GM12878 (cell line): ENCODE measurements at regions not wholly inside any gene's neighbourhood (a gene's known extent, or its start where the extent isn't known, plus 50 kb on each side); places are given as distances from the start of the nearest gene placed in this dataset.

Experiments
- ATAC-seq: fragments of 200-7000 bp; cut with Tn5 transposase; 3 replicates; pipeline ENCODE4 v1.9.1; 2020; ENCODE audit warnings: mild to moderate bottlenecking, moderate library complexity
- BruUV-seq: library from RNA; stranded (reverse); fragments of 400-500 nt; replicated peaks from 2 replicates; lab custom pipeline; 2021; lab: Mats Ljungman, UMichigan
- CTCF ChIA-PET: fragments of 300-600 bp; sonication (Branson Sonifier 250); formaldehyde crosslinking; extraction: SDS; loops from one replicate; lab custom pipeline; 2021; ENCODE audit warnings: inconsistent platforms; lab: Yijun Ruan, JAX
- POLR2A ChIA-PET: fragments of 350-600 bp; formaldehyde crosslinking; extraction: SDS; loops from one replicate; lab custom pipeline; 2021; ENCODE audit warnings: inconsistent platforms; lab: Charles Lee
- RAD21 ChIA-PET: fragments of 300-600 bp; sonication (Branson Sonifier 250); formaldehyde crosslinking; loops from one replicate; lab custom pipeline; 2023; ENCODE audit warnings: antibody characterized with exemption; ENCODE audit not compliant: unreplicated experiment; lab: Charles Lee
- SMC1A ChIA-PET: fragments of 300-600 bp; sonication (Branson Sonifier 250); formaldehyde crosslinking; loops from one replicate; lab custom pipeline; 2023; ENCODE audit not compliant: unreplicated experiment, uncharacterized antibody; lab: Charles Lee
- DNase-seq: peaks from one replicate; pipeline ENCODE4 v3.0.0-alpha.2; 2011; ENCODE audit warnings: low read depth, low spot score
- FAIRE-seq: peaks from 3 replicates; lab custom pipeline; 2011; peaks lifted over from hg19 to GRCh38; lab: Jason Lieb, UNC
- H2AFZ ChIP-seq: 2 replicates; pipeline ENCODE4 v1.6.0; 2011; ENCODE audit warnings: low read depth, low read length, control low read depth; ENCODE audit not compliant: control insufficient read depth
- H3K27ac ChIP-seq: 2 replicates; pipeline ENCODE4 v1.5.1; 2011; ENCODE audit warnings: control low read depth; ENCODE audit not compliant: control insufficient read depth, insufficient read depth
- H3K27me3 ChIP-seq, 2 experiments: replicated peaks in 1 of 2; 2 replicates each; pipeline versions ENCODE4 v1.6.0 to v1.6.1; 2011; ENCODE audit warnings: low read length in 1 of 2; ENCODE audit not compliant: control insufficient read depth in 2 of 2, insufficient read depth in 2 of 2
- H3K36me3 ChIP-seq, 2 experiments: 2 replicates each; pipeline ENCODE4 v1.5.1; 2011; ENCODE audit warnings: low read length in 1 of 2; ENCODE audit not compliant: control insufficient read depth in 2 of 2, insufficient read depth in 2 of 2
- H3K4me1 ChIP-seq: 2 replicates; pipeline ENCODE4 v1.6.1; 2011; ENCODE audit warnings: mild to moderate bottlenecking, low read length, moderate library complexity, mixed read lengths; ENCODE audit not compliant: control insufficient read depth, insufficient read depth
- H3K4me2 ChIP-seq: 2 replicates; pipeline ENCODE4 v1.6.0; 2011; ENCODE audit warnings: control low read depth; ENCODE audit not compliant: control insufficient read depth, insufficient read depth
- H3K4me3 ChIP-seq: fragments of 200-600 bp; sonication (generic); 2 replicates; pipeline ENCODE4 v1.5.1; 2016
- H3K79me2 ChIP-seq: 2 replicates; pipeline ENCODE4 v1.6.0; 2011; ENCODE audit warnings: low read length; ENCODE audit not compliant: control insufficient read depth, insufficient read depth
- H3K9ac ChIP-seq: 2 replicates; pipeline ENCODE4 v1.8.0; 2011; ENCODE audit warnings: low read length, control low read depth, mixed read lengths; ENCODE audit not compliant: control insufficient read depth, insufficient read depth
- H3K9me3 ChIP-seq: replicated peaks from 3 replicates; pipeline ENCODE4 v1.5.1; 2011; ENCODE audit warnings: mild to moderate bottlenecking, low read length; ENCODE audit not compliant: control insufficient read depth, insufficient read depth
- H4K20me1 ChIP-seq: 2 replicates; pipeline ENCODE4 v1.6.0; 2011; ENCODE audit not compliant: control insufficient read depth, insufficient read depth
- ATF3 ChIP-seq: IDR thresholded peaks from 2 replicates; pipeline ENCODE4 v1.6.1; 2011; ENCODE audit warnings: low read depth, mild to moderate bottlenecking, low read length, moderate library complexity, borderline replicate concordance; ENCODE audit errors: extremely low read depth
- BRCA1 ChIP-seq: IDR thresholded peaks from 2 replicates; pipeline ENCODE4 v1.6.1; 2011; ENCODE audit warnings: low read depth, low read length, improper control_type of control experiment
- CBX5 ChIP-seq: sonication (generic); IDR thresholded peaks from 2 replicates; pipeline ENCODE4 v1.6.1; 2016; ENCODE audit warnings: low read depth, moderate library complexity, mild to moderate bottlenecking, inconsistent platforms
- GATAD2B ChIP-seq: fragments of 450-650 bp; conservative IDR thresholded peaks from 2 replicates; pipeline ENCODE4 v1.6.1; 2017; ENCODE audit warnings: low read depth, mild to moderate bottlenecking, moderate library complexity
- KLF5 ChIP-seq: fragments of 450-650 bp; IDR thresholded peaks from 2 replicates; pipeline ENCODE4 v1.6.1; 2014; ENCODE audit warnings: mild to moderate bottlenecking; ENCODE audit not compliant: partially characterized antibody
- NFYB ChIP-seq: IDR thresholded peaks from 2 replicates; pipeline ENCODE4 v1.6.1; 2011; ENCODE audit warnings: low read depth, mild to moderate bottlenecking, low read length, improper control_type of control experiment, moderate library complexity; ENCODE audit not compliant: insufficient read depth
- SPI1 ChIP-seq: IDR thresholded peaks from 2 replicates; pipeline ENCODE4 v1.6.1; 2011; ENCODE audit warnings: low read depth, mild to moderate bottlenecking, low read length, moderate library complexity, borderline replicate concordance; ENCODE audit not compliant: insufficient read depth
- STAT1 ChIP-seq: fragments of 450-650 bp; conservative IDR thresholded peaks from 2 replicates; pipeline ENCODE4 v1.6.1; 2014; ENCODE audit warnings: antibody characterized with exemption, mild to moderate bottlenecking
- ZBED1 ChIP-seq: IDR thresholded peaks from 2 replicates; pipeline ENCODE4 v1.6.1; 2016; ENCODE audit warnings: borderline replicate concordance
- ZNF274 ChIP-seq: IDR thresholded peaks from one replicate; pipeline ENCODE4 v1.8.0; 2011; ENCODE audit not compliant: insufficient read length, insufficient read depth
- ZNF687 ChIP-seq: fragments of 450-650 bp; IDR thresholded peaks from 2 replicates; pipeline ENCODE4 v1.6.1; 2017; ENCODE audit warnings: mild to moderate bottlenecking, moderate library complexity
- WGBS: methylation state at CpG from one replicate; pipeline ENCODE4 v1.1.6; 2016; ENCODE audit warnings: low lambda C conversion rate; ENCODE audit not compliant: insufficient replicate concordance, insufficient coverage; ENCODE audit errors: missing lambda C conversion rate; 5-methylcytosine and 5-hydroxymethylcytosine counted together
- in situ Hi-C: fragments of 300-500 bp; cut with MboI; formaldehyde crosslinking; loops from 9 replicates; pipeline ENCODE4 v1.14.3; 2018; ENCODE audit warnings: mixed read lengths
- intact Hi-C: fragments of 100-400 bp; cut with micrococcal nuclease; formaldehyde crosslinking; loops from one replicate; pipeline ENCODE4 v1.14.2; 2022; ENCODE audit not compliant: unreplicated experiment

DNA sequence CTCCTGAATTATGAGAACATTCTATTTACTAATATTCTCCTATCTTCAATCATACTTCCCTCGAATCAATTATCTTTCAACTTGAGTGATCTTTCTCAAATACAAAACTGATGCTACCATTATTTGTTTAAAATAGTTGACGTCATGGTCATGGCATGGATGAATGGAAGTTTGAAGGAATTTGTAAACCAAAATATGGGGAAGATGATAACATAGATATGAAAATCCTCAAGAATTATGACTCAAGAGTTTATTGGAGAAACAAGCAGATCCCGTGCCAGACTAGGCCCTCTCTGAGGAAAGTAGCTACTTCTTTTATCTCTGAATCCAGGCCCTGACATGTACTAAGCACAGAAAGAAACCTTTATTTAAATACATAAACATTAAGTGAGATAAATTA, 270.4 kb upstream of the MC4R start:
- ChIA-PET RAD21 (no interaction called here), POLR2A (no interaction called here), SMC1A (no interaction called here), CTCF (interaction anchor here (0.9 kb wide), 1 partner anchor 12 kb away, joined by 3 read pairs; no protein-coding TSS in a partner anchor)
- 29% methylated on average over 3 of the region's 3 CpGs for WGBS
- Histone ChIP-seq H2AFZ (no peak overlapping the region), H3K4me2 (no peak overlapping the region), H3K9ac (no peak overlapping the region), H3K4me3 (no peak overlapping the region), H3K27me3 (no peaks in the 10 kb centered on the region; a peak in 1 of 4 replicates), H3K9me3 (no peaks in the 10 kb centered on the region; the same call in 2 of the 3 replicates), H3K79me2 (no peaks in the 10 kb centered on the region), H3K36me3 (no peaks in the 10 kb centered on the region), H3K27ac (no peak overlapping the region), H3K4me1 (no peaks in the 10 kb centered on the region), H4K20me1 (no peaks in the 10 kb centered on the region)
- intact Hi-C loops, result no loop called here
- TF ChIP-seq SPI1, result no peak
- TF ChIP-seq ZNF274, result no peak
- TF ChIP-seq GATAD2B, result no peak
- TF ChIP-seq BRCA1, result no peak
- no peak for TF ChIP-seq STAT1
- no peak for TF ChIP-seq NFYB
- TF ChIP-seq ZBED1, result no peak
- no peak for TF ChIP-seq ATF3
- no peak for TF ChIP-seq ZNF687
- TF ChIP-seq KLF5, result no peak
- no peak for TF ChIP-seq CBX5
- BruUV-seq, result no TSS peak
- in situ Hi-C loops, result no loop called here
- FAIRE-seq, result no peak
- no peak for DNase-seq
- no peak for ATAC-seq
